ENCODE measurements at regions not wholly inside any gene's neighbourhood (a gene's known extent, or its start where the extent isn't known, plus 50 kb on each side); places are given as distances from the start of the nearest gene placed in this dataset.

DNA sequence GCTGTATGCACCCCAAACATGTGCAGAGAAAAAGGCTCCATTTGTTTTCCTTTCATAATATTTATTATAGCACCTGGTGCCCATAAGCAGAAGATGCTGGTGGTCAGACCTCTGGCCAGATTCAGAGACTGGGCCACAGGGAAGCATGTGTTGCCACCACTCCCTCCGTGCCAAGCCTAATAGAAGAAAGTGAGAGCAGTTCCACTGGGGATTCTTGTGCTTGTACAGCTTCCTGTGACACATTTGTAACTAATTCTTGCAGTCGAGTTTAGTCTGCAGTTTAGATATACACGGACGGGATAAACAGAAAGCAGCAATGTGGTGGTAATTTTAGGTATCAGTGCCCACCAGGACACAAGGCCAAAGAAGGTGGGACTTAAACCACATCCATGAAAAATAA is 135.4 kb upstream of the PIEZO2 start:
- Histone ChIP-seq H3K4me1 (ENCODE audit: control insufficient read depth, insufficient read depth, low read length) (no peaks in the 10 kb centered on the region), H3K4me3 (ENCODE audit: low read depth, low read length) (no peak overlapping the region), H3K36me3 (ENCODE audit: control insufficient read depth in 2 of 2, insufficient read depth in 1 of 2, low read length in 2 of 2) (no peaks in the 10 kb centered on the region), H3K27ac (ENCODE audit: extremely low read depth, low read depth, low read length) (no peak overlapping the region), H3K9me3 (ENCODE audit: control insufficient read depth, insufficient read depth, low read depth, low read length) (no peaks in the 10 kb centered on the region)
- no peak for TF ChIP-seq TRIM28 (IDR thresholded peaks at IDR 0.05; ENCODE audit: borderline replicate concordance, low read length)
- TF ChIP-seq, protein P1, sequence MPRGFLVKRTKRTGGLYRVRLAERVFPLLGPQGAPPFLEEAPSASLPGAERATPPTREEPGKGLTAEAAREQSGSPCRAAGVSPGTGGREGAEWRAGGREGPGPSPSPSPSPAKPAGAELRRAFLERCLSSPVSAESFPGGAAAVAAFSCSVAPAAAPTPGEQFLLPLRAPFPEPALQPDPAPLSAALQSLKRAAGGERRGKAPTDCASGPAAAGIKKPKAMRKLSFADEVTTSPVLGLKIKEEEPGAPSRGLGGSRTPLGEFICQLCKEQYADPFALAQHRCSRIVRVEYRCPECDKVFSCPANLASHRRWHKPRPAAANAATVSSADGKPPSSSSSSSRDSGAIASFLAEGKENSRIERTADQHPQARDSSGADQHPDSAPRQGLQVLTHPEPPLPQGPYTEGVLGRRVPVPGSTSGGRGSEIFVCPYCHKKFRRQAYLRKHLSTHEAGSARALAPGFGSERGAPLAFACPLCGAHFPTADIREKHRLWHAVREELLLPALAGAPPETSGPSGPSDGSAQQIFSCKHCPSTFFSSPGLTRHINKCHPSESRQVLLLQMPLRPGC (tag by site-specific recombination; IDR thresholded peaks at IDR 0.05): no peak
- no peak for TF ChIP-seq ZNF521 (tag by site-specific recombination; IDR thresholded peaks at IDR 0.05)
- CTCF ChIA-PET: interaction anchor here (1.2 kb wide), 1 partner anchor 26 kb away, joined by 4 read pairs; no protein-coding TSS in a partner anchor
- POLR2A ChIA-PET: no interaction called here

DNA sequence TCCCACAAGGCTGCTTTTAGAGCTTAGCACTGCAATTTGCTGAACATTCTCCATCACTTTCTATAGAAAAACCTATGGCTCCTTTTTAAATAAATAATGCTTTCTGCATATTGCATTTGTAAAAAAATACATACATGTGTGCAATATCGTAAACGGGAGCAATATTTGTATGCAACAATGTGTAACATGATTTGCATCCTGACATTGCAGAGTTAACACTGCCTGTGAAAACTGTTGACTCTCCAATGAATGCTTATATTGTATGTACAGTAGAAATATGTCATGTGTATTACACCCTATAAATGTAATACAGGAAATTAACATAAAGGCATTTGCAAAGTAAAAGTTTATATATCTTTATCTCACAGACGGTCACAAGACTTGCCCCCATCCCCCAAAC is 135.0 kb upstream of the PIEZO2 start:
- no peak for TF ChIP-seq ZNF76 (tag by site-specific recombination; IDR thresholded peaks at IDR 0.05; ENCODE audit: borderline replicate concordance, low read depth)
- no peak for TF ChIP-seq ZNF175 (tag by site-specific recombination; IDR thresholded peaks at IDR 0.05)
- no peak for TF ChIP-seq ZNF701 (tag by site-specific recombination; IDR thresholded peaks at IDR 0.05)
- TF ChIP-seq ZSCAN16 (tag by site-specific recombination; IDR thresholded peaks at IDR 0.05): no peak
- no peak for TF ChIP-seq ZNF561 (tag by site-specific recombination; IDR thresholded peaks at IDR 0.05; ENCODE audit: borderline replicate concordance)
- no peak for TF ChIP-seq ZNF664 (tag by site-specific recombination; IDR thresholded peaks at IDR 0.05)
- no peak for TF ChIP-seq KLF10 (tag by site-specific recombination; IDR thresholded peaks at IDR 0.05)
- TF ChIP-seq ZNF629 (tag by site-specific recombination; IDR thresholded peaks at IDR 0.05): no peak
- no peak for TF ChIP-seq GLIS1 (tag by site-specific recombination; IDR thresholded peaks at IDR 0.05)
- TF ChIP-seq, protein P2, sequence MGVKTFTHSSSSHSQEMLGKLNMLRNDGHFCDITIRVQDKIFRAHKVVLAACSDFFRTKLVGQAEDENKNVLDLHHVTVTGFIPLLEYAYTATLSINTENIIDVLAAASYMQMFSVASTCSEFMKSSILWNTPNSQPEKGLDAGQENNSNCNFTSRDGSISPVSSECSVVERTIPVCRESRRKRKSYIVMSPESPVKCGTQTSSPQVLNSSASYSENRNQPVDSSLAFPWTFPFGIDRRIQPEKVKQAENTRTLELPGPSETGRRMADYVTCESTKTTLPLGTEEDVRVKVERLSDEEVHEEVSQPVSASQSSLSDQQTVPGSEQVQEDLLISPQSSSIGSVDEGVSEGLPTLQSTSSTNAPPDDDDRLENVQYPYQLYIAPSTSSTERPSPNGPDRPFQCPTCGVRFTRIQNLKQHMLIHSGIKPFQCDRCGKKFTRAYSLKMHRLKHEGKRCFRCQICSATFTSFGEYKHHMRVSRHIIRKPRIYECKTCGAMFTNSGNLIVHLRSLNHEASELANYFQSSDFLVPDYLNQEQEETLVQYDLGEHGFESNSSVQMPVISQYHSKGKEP (tag by site-specific recombination; IDR thresholded peaks at IDR 0.05): no peak
- no peak for TF ChIP-seq ZNF626 (tag by site-specific recombination; IDR thresholded peaks at IDR 0.05)
- no peak for TF ChIP-seq ZNF24 (tag by site-specific recombination; IDR thresholded peaks at IDR 0.05)
- TF ChIP-seq ZNF211 (tag by site-specific recombination; IDR thresholded peaks at IDR 0.05; ENCODE audit: low read depth): no peak
- TF ChIP-seq HOXA7 (CRISPR knock-in tag; IDR thresholded peaks at IDR 0.05; ENCODE audit: borderline replicate concordance): no peak
- ChIA-PET POLR2A (no interaction called here), CTCF (interaction anchor here (1.2 kb wide), 1 partner anchor 26 kb away, joined by 4 read pairs; no protein-coding TSS in a partner anchor)
- Histone ChIP-seq H3K27ac (ENCODE audit: extremely low read depth, low read depth, low read length) (no peak overlapping the region), H3K4me3 (ENCODE audit: low read depth, low read length) (no peak overlapping the region), H3K4me1 (ENCODE audit: control insufficient read depth, insufficient read depth, low read length) (no peaks in the 10 kb centered on the region), H3K36me3 (ENCODE audit: control insufficient read depth in 2 of 2, insufficient read depth in 1 of 2, low read length in 2 of 2) (no peaks in the 10 kb centered on the region), H3K9me3 (ENCODE audit: control insufficient read depth, insufficient read depth, low read depth, low read length) (no peaks in the 10 kb centered on the region)

DNA sequence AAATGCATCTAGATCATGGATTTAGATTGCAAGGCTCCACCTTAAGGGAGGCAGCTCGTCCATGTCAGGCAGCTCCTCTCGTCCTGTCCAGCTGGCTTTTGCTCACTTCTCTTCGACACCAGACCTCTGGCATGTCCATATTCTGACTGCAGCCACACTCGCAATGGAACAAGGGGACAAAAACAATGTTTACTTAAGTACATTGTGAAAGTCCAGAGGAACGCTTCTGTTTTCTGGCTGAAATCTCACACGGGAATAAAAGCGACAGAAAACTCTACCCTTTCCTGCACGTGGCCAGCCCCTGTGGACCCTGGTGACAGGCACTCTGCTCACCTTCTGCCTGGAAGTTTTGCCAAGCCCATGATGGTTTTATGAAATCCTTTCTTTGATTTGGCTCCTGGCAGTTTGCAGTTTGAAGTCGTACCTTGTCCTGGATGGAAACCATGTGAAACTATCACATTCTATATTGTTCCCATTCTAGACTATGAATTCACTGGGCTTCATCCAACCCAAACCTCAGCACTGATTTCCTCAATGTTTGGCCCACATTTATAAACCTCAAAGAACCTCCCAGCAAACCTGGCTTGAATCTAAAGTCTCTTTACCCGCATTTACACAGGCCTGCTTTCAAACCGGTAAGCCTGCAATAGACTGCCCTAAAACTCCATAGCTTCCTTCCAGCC is 134.3 kb upstream of the PIEZO2 start:
- Histone ChIP-seq H3K36me3 (ENCODE audit: control insufficient read depth in 2 of 2, insufficient read depth in 1 of 2, low read length in 2 of 2) (no peaks in the 10 kb centered on the region), H3K9me3 (ENCODE audit: control insufficient read depth, insufficient read depth, low read depth, low read length) (no peaks in the 10 kb centered on the region), H3K27ac (ENCODE audit: extremely low read depth, low read depth, low read length) (no peak overlapping the region), H3K4me1 (ENCODE audit: control insufficient read depth, insufficient read depth, low read length) (no peaks in the 10 kb centered on the region), H3K4me3 (ENCODE audit: low read depth, low read length) (no peak overlapping the region)
- ChIA-PET POLR2A (no interaction called here), CTCF (interaction anchor here (1.2 to 2.2 kb wide), 2 partner anchors 27 to 235 kb away, joined by 4 to 7 read pairs; no protein-coding TSS in a partner anchor)
- TF ChIP-seq ZNF311 (tag by site-specific recombination; IDR thresholded peaks at IDR 0.05; ENCODE audit: borderline replicate concordance): no peak
- no peak for TF ChIP-seq ZNF555 (tag by site-specific recombination; conservative IDR thresholded peaks at IDR 0.05)
- TF ChIP-seq ZNF112 (tag by site-specific recombination; IDR thresholded peaks at IDR 0.05): no peak
- TF ChIP-seq ZBTB1 (tag by site-specific recombination; IDR thresholded peaks at IDR 0.05): no peak
- no peak for TF ChIP-seq ZNF624 (tag by site-specific recombination; IDR thresholded peaks at IDR 0.05)
- no peak for TF ChIP-seq HOXD13 (CRISPR knock-in tag; IDR thresholded peaks at IDR 0.05; ENCODE audit: borderline replicate concordance)
- no peak for TF ChIP-seq ZNF223 (tag by site-specific recombination; IDR thresholded peaks at IDR 0.05)
- no peak for TF ChIP-seq ZNF416 (tag by site-specific recombination; IDR thresholded peaks at IDR 0.05)
- no peak for TF ChIP-seq KLF1 (tag by site-specific recombination; IDR thresholded peaks at IDR 0.05)
- no peak for TF ChIP-seq ZNF510 (tag by site-specific recombination; IDR thresholded peaks at IDR 0.05; ENCODE audit: insufficient replicate concordance)
- no peak for TF ChIP-seq ZNF707 (tag by site-specific recombination; IDR thresholded peaks at IDR 0.05)
- no peak for TF ChIP-seq GLI4 (tag by site-specific recombination; IDR thresholded peaks at IDR 0.05)
- TF ChIP-seq ZSCAN30 (tag by site-specific recombination; IDR thresholded peaks at IDR 0.05): no peak
- TF ChIP-seq, protein P3, sequence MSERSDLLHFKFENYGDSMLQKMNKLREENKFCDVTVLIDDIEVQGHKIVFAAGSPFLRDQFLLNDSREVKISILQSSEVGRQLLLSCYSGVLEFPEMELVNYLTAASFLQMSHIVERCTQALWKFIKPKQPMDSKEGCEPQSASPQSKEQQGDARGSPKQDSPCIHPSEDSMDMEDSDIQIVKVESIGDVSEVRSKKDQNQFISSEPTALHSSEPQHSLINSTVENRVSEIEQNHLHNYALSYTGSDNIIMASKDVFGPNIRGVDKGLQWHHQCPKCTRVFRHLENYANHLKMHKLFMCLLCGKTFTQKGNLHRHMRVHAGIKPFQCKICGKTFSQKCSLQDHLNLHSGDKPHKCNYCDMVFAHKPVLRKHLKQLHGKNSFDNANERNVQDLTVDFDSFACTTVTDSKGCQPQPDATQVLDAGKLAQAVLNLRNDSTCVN (tag by site-specific recombination; optimal IDR thresholded peaks at IDR 0.05): no peak
